ENCODE measurements at regions not wholly inside any gene's neighbourhood (a gene's known extent, or its start where the extent isn't known, plus 50 kb on each side); places are given as distances from the start of the nearest gene placed in this dataset.

- DNase-seq: no peak
- WGBS, 3 donors: 63 to 69% (median 64%) methylated on average over 5 of the region's 5 CpGs
- H3K4me1 ChIP-seq (ENCODE audit: insufficient read depth): no peaks in the 10 kb centered on the region
- H3K27ac ChIP-seq: no peak overlapping the region
- H3K9me3 ChIP-seq: no peaks in the 10 kb centered on the region
- H3K4me3 ChIP-seq: no peak overlapping the region
- TF ChIP-seq CTCF (IDR thresholded peaks at IDR 0.05) (no peak), POLR2A (IDR thresholded peaks at IDR 0.05) (no peak), EP300 (IDR thresholded peaks at IDR 0.05) (no peak)
- no peaks in the 10 kb centered on the region for H3K36me3 ChIP-seq
- intact Hi-C loops (cut with DNase I): loop anchor here in 1 of 4 donors (10.0 kb wide), 1 partner anchor 51 kb away; no protein-coding TSS in a partner anchor
- no peaks in the 10 kb centered on the region for H3K27me3 ChIP-seq
Observed at GRCh38 chr15:26013981-26014380, 150.9 kb upstream of the ATP10A start.

- Histone ChIP-seq H3K9me3 (no peaks in the 10 kb centered on the region), H3K27ac (no peak overlapping the region), H3K4me1 (ENCODE audit: insufficient read depth) (no peaks in the 10 kb centered on the region), H3K27me3 (no peaks in the 10 kb centered on the region), H3K36me3 (no peaks in the 10 kb centered on the region), H3K4me3 (no peak overlapping the region)
- 76 to 85% (median 81%) methylated on average over 3 of the region's 3 CpGs for WGBS, 3 donors
- no peak for DNase-seq
- TF ChIP-seq POLR2A (IDR thresholded peaks at IDR 0.05) (no peak), CTCF (IDR thresholded peaks at IDR 0.05) (no peak), EP300 (IDR thresholded peaks at IDR 0.05) (no peak)
- intact Hi-C loops (cut with DNase I): loop anchor here in 1 of 4 donors (10.0 kb wide), 1 partner anchor 53 kb away; no protein-coding TSS in a partner anchor
Observed at GRCh38 chr15:26011916-26012315, 148.8 kb upstream of the ATP10A start.

DNA sequence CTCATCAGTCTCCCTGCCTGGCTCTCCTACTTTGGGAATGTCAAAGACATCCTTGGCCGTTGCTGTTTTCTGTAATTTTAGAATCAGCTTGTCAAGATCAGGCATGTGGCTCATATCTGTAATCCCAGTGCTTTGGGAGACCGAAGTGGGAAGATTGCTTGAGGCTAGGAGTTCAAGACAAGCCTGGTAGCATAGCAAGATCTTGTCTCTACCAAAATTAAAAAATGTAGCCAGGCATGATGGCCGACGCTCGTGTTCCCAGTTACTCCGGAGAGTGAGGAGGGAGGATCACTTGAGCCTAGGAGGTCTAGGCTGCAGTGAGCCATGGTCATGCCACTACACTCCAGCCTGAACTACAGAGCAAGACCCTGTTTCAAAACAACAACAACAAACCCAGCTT lies 144.0 kb upstream of the ATP10A start:
- no peaks in the 10 kb centered on the region for H3K36me3 ChIP-seq
- intact Hi-C loops (cut with DNase I): no loop called here
- TF ChIP-seq EP300 (IDR thresholded peaks at IDR 0.05) (no peak), CTCF (IDR thresholded peaks at IDR 0.05) (no peak), POLR2A (IDR thresholded peaks at IDR 0.05) (no peak)
- H3K9me3 ChIP-seq: no peaks in the 10 kb centered on the region
- WGBS, 3 donors: 78 to 82% (median 78%) methylated on average over 6 of the region's 6 CpGs
- H3K4me1 ChIP-seq (ENCODE audit: insufficient read depth): no peaks in the 10 kb centered on the region
- no peaks in the 10 kb centered on the region for H3K27me3 ChIP-seq
- no peak overlapping the region for H3K27ac ChIP-seq
- no peak for DNase-seq
- H3K4me3 ChIP-seq: no peak overlapping the region

DNA sequence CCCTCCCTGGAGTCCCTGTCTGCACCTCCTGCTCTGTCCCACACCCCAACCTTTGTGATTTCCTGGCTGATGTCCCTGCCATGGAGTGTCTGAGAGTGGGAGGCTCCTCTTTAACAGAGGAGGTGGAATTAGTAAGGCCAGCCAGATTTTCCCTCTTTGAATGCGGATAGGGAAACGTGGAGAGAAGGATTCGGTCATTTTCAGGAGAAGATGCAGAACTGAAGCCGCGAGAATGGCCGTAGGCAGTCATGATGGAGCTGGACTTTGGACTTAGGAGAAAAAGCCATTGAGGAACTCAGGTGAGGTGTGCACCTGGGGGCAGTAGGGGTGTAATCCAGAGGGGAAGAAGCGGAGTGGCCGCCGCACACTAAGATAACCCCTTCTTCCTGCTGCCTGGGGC lies 138.1 kb upstream of the ATP10A start:
- intact Hi-C loops (cut with DNase I): no loop called here
- Histone ChIP-seq H3K27ac (no peak overlapping the region), H3K36me3 (no peaks in the 10 kb centered on the region), H3K27me3 (no peaks in the 10 kb centered on the region), H3K4me3 (no peak overlapping the region), H3K9me3 (no peaks in the 10 kb centered on the region), H3K4me1 (ENCODE audit: insufficient read depth) (no peaks in the 10 kb centered on the region)
- TF ChIP-seq POLR2A (IDR thresholded peaks at IDR 0.05): no peak
- DNase-seq: no peak
- 89 to 91% (median 90%) methylated on average over 9 of the region's 9 CpGs for WGBS, 3 donors

DNA sequence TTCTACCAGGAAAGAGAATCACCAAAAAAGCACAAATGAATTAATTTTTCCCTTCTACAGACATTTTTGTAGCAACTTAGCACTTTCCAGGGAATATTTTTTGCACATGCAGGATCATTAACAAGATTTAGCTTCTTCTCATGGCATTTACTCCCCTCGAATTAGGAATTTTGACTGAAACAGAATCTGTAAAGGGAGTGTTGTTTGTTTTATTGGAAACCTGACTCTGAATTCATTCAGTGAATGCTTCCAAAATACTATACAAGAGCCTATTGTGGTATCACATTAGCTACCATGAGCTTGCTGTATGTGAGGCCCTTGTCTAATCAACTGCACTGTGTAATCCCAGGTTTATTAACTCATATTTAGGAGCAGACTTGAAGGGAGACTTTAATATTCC lies 130.4 kb upstream of the ATP10A start:
- WGBS, 3 donors: 19 to 35% (median 28%) methylated on average over 1 of the region's 1 CpG
- no peak for TF ChIP-seq CTCF (IDR thresholded peaks at IDR 0.05)
- no peak for TF ChIP-seq EP300 (IDR thresholded peaks at IDR 0.05)
- TF ChIP-seq POLR2A (IDR thresholded peaks at IDR 0.05): no peak
- intact Hi-C loops (cut with DNase I): no loop called here
- no peak overlapping the region for H3K4me3 ChIP-seq
- H3K27me3 ChIP-seq: no peaks in the 10 kb centered on the region
- no peaks in the 10 kb centered on the region for H3K36me3 ChIP-seq
- H3K9me3 ChIP-seq: no peaks in the 10 kb centered on the region
- DNase-seq: no peak
- H3K4me1 ChIP-seq (ENCODE audit: insufficient read depth): no peaks in the 10 kb centered on the region
- H3K27ac ChIP-seq: no peak overlapping the region
